Fibroblast of mammary gland (primary cell): ENCODE measurements at regions not wholly inside any gene's neighbourhood (a gene's known extent, or its start where the extent isn't known, plus 50 kb on each side); places are given as distances from the start of the nearest gene placed in this dataset.
"Not testable (repeated sequence)": the region's sequence is repeated elsewhere in the genome, so short reads cannot be mapped to it uniquely, and the experiment has no call there.

Source experiments
- DNase-seq: peaks from one replicate; pipeline ENCODE4 v3.0.0-alpha.2; 2010; ENCODE audit warnings: low read depth
- H3K4me3 ChIP-seq: 2 replicates; pipeline ENCODE4 v1.5.1; 2011; ENCODE audit warnings: low read depth, mild to moderate bottlenecking, low read length, moderate library complexity; ENCODE audit not compliant: control insufficient read depth
- CTCF ChIP-seq: conservative IDR thresholded peaks from 2 replicates; pipeline ENCODE4 v1.5.1; 2011; ENCODE audit warnings: low read depth, low read length, inconsistent platforms; ENCODE audit not compliant: control insufficient read depth, insufficient read depth

GRCh38 chr18:33820517-33821371, 242.7 kb downstream of the ASXL3 start:
- DNase-seq, result peak; percentile 31
- no peak overlapping the region for H3K4me3 ChIP-seq
- no peak for TF ChIP-seq CTCF

- H3K4me3 ChIP-seq, DNase-seq: not testable (repeated sequence)
Observed at GRCh38 chr18:33819692-33820343, 241.8 kb downstream of the ASXL3 start.

- no peak for TF ChIP-seq CTCF
- DNase-seq, result no peak
- no peak overlapping the region for H3K4me3 ChIP-seq
Observed at GRCh38 chr18:33818145-33818544, 240.1 kb downstream of the ASXL3 start.

GRCh38 chr18:33817096-33817495, 239.1 kb downstream of the ASXL3 start:
- TF ChIP-seq CTCF, result no peak
- DNase-seq, result peak; percentile 82
- H3K4me3 ChIP-seq, result no peak overlapping the region

GRCh38 chr18:33814546-33814945, 236.5 kb downstream of the ASXL3 start:
- no peak for DNase-seq
- H3K4me3 ChIP-seq, result no peak overlapping the region
- TF ChIP-seq CTCF, result no peak

- no peak overlapping the region for H3K4me3 ChIP-seq
- no peak for TF ChIP-seq CTCF
- no peak for DNase-seq
Observed at GRCh38 chr18:33812186-33812585, 234.2 kb downstream of the ASXL3 start.

GRCh38 chr18:33805592-33805991, 227.6 kb downstream of the ASXL3 start:
- no peak overlapping the region for H3K4me3 ChIP-seq
- TF ChIP-seq CTCF, result no peak
- DNase-seq, result no peak
